ENCODE measurements at regions not wholly inside any gene's neighbourhood (a gene's known extent, or its start where the extent isn't known, plus 50 kb on each side); places are given as distances from the start of the nearest gene placed in this dataset.
A peak's percentile ranks its signal among the peaks of the same experiment; 100 is the strongest.

DNA sequence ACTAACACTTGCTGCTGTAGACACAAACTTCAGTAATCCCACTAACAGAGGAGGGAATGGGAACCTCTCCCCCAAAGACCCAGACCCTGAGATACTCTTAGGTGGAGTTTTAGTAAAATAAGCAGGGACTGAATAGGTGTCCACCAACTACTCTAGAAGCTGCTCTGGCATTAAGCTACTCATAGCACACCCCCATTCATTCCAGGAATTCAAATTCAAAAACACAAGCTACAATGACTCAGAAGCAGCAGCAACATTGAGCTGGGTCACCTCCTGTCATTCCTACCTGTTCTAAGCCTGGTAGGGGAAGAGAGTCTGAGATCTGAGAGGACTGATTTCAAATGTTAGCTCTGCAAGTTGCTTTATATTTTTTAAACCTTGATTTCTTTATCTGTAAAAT, 135.4 kb upstream of the FRMPD4 start:
- no peaks in the 10 kb centered on the region for H3K79me2 ChIP-seq (ENCODE audit: insufficient read depth)
- 0 out of 2 replicates have a peak, but pooled peaks cover 3% of the 10 kb centered on the region for H3K27me3 ChIP-seq (ENCODE audit: insufficient read depth)
- H3K4me3 ChIP-seq (ENCODE audit: low read depth in 2 of 2, low read length in 1 of 2): no peak overlapping the region
- no peaks in the 10 kb centered on the region for H3K9me3 ChIP-seq
- H4K20me1 ChIP-seq (ENCODE audit: insufficient read depth): no peaks in the 10 kb centered on the region
- no peak overlapping the region for H3K27ac ChIP-seq (ENCODE audit: low read depth in 2 of 2, low read length in 1 of 2)
- peaks cover 4% of the 10 kb centered on the region for H3F3A ChIP-seq (replicated peaks; ENCODE audit: insufficient read depth)
- POLR2A ChIA-PET: interaction anchor here (0.7 kb wide), 1 partner anchor 270 kb away, joined by 3 read pairs; no protein-coding TSS in a partner anchor
- H3K9ac ChIP-seq: no peak overlapping the region
- H2AFZ ChIP-seq (ENCODE audit: low read depth): no peak overlapping the region
- no peaks in the 10 kb centered on the region for H3K9me2 ChIP-seq
- TF ChIP-seq JUND (IDR thresholded peaks at IDR 0.05) (no peak), RFX5 (IDR thresholded peaks at IDR 0.05; ENCODE audit: low read length) (no peak), RCOR1 (IDR thresholded peaks at IDR 0.05; ENCODE audit: low read length) (no peak)
- TF ChIP-seq, protein P1, sequence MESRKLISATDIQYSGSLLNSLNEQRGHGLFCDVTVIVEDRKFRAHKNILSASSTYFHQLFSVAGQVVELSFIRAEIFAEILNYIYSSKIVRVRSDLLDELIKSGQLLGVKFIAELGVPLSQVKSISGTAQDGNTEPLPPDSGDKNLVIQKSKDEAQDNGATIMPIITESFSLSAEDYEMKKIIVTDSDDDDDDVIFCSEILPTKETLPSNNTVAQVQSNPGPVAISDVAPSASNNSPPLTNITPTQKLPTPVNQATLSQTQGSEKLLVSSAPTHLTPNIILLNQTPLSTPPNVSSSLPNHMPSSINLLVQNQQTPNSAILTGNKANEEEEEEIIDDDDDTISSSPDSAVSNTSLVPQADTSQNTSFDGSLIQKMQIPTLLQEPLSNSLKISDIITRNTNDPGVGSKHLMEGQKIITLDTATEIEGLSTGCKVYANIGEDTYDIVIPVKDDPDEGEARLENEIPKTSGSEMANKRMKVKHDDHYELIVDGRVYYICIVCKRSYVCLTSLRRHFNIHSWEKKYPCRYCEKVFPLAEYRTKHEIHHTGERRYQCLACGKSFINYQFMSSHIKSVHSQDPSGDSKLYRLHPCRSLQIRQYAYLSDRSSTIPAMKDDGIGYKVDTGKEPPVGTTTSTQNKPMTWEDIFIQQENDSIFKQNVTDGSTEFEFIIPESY (IDR thresholded peaks at IDR 0.05; ENCODE audit: borderline replicate concordance, low read depth): no peak
- CTCF ChIA-PET: no interaction called here
- no peak for DNase-seq
- no peak overlapping the region for H3K4me2 ChIP-seq
- peaks cover 0 to 4% of the 10 kb centered on the region in 2 experiments; a peak in 1 of 4 replicates for H3K4me1 ChIP-seq (ENCODE audit: control insufficient read depth in 1 of 2, insufficient read depth in 2 of 2, low read depth in 1 of 2, low read length in 1 of 2)
- H3K36me3 ChIP-seq (replicated peaks in 1 of 2; ENCODE audit: control insufficient read depth in 1 of 2, insufficient read depth in 2 of 2, low read length in 1 of 2): no peaks in the 10 kb centered on the region

DNA sequence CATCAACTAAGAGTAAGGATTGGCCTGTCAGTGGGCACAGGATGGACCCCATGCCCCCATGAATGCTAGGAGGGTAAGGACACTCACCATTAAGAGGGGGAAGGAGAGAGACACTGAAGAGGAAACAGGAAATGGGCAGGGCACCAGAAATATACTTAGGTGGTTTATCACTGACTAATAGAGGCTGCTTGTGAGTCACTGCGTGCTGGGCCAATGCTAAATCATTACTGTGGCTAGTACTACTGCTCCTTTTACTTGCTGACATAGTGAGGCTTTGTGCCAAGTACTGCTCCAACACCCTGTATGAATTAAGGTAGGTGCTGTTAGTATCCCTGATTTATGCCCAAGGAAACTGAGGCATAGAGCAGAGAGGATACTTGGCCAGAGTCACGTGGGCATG, 130.4 kb upstream of the FRMPD4 start:
- H4K20me1 ChIP-seq (ENCODE audit: insufficient read depth): no peaks in the 10 kb centered on the region
- H3K4me3 ChIP-seq (ENCODE audit: low read depth in 2 of 2, low read length in 1 of 2): no peak overlapping the region
- ChIA-PET POLR2A (no interaction called here), CTCF (no interaction called here)
- H3K9me3 ChIP-seq: no peaks in the 10 kb centered on the region
- H3K9ac ChIP-seq: no peak overlapping the region
- H3K9me2 ChIP-seq: no peaks in the 10 kb centered on the region
- DNase-seq: no peak
- peaks cover 9% of the 10 kb centered on the region for H3F3A ChIP-seq (replicated peaks; ENCODE audit: insufficient read depth)
- no peaks in the 10 kb centered on the region for H3K79me2 ChIP-seq (ENCODE audit: insufficient read depth)
- 0 out of 2 replicates have a peak overlapping the region, but pooled peaks have one; percentile 31 for H3K4me2 ChIP-seq
- no peak overlapping the region; the same call in 1 of the 2 replicates for H2AFZ ChIP-seq (ENCODE audit: low read depth)
- peak overlapping the region in 1 of 2 experiments; percentile 58; a peak in 2 of 4 replicates for H3K27ac ChIP-seq (ENCODE audit: low read depth in 2 of 2, low read length in 1 of 2)
- TF ChIP-seq POLR2AphosphoS5 (IDR thresholded peaks at IDR 0.05; ENCODE audit: low read depth, low read length) (peak; percentile 37; the same call in 1 of the 2 replicates), JUND (IDR thresholded peaks at IDR 0.05) (peak; percentile 66; the same call in 1 of the 2 replicates), TCF12 (IDR thresholded peaks at IDR 0.05) (peak; percentile 67), TEAD4 (IDR thresholded peaks at IDR 0.05; ENCODE audit: borderline replicate concordance, insufficient read depth) (0 out of 2 replicates have a peak, but pooled peaks have one; percentile 16), YY1 (IDR thresholded peaks at IDR 0.05; ENCODE audit: low read depth) (no peak), FOSL2 (IDR thresholded peaks at IDR 0.05; ENCODE audit: borderline replicate concordance, low read depth) (peak; percentile 93), NFIC (IDR thresholded peaks at IDR 0.05; ENCODE audit: borderline replicate concordance) (peak; percentile 83), SMC3 (IDR thresholded peaks at IDR 0.05; ENCODE audit: low read depth, low read length) (no peak), RXRA (IDR thresholded peaks at IDR 0.05; ENCODE audit: borderline replicate concordance, low read depth) (peak; percentile 45; the same call in 1 of the 2 replicates), ELF1 (IDR thresholded peaks at IDR 0.05) (0 out of 2 replicates have a peak, but pooled peaks have one; percentile 32), MXI1 (IDR thresholded peaks at IDR 0.05; ENCODE audit: low read depth, low read length) (no peak), EP300 (IDR thresholded peaks at IDR 0.05; ENCODE audit: borderline replicate concordance in 1 of 2, low read depth in 1 of 2, low read length in 1 of 2) (peak in 1 of 2 experiments; percentile 59; a peak in 1 of 4 replicates)
- TF ChIP-seq, protein P2, sequence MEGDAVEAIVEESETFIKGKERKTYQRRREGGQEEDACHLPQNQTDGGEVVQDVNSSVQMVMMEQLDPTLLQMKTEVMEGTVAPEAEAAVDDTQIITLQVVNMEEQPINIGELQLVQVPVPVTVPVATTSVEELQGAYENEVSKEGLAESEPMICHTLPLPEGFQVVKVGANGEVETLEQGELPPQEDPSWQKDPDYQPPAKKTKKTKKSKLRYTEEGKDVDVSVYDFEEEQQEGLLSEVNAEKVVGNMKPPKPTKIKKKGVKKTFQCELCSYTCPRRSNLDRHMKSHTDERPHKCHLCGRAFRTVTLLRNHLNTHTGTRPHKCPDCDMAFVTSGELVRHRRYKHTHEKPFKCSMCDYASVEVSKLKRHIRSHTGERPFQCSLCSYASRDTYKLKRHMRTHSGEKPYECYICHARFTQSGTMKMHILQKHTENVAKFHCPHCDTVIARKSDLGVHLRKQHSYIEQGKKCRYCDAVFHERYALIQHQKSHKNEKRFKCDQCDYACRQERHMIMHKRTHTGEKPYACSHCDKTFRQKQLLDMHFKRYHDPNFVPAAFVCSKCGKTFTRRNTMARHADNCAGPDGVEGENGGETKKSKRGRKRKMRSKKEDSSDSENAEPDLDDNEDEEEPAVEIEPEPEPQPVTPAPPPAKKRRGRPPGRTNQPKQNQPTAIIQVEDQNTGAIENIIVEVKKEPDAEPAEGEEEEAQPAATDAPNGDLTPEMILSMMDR (IDR thresholded peaks at IDR 0.05): no peak
- TF ChIP-seq, protein P1 (IDR thresholded peaks at IDR 0.05; ENCODE audit: borderline replicate concordance, low read depth): no peak
- TF ChIP-seq, protein P3, sequence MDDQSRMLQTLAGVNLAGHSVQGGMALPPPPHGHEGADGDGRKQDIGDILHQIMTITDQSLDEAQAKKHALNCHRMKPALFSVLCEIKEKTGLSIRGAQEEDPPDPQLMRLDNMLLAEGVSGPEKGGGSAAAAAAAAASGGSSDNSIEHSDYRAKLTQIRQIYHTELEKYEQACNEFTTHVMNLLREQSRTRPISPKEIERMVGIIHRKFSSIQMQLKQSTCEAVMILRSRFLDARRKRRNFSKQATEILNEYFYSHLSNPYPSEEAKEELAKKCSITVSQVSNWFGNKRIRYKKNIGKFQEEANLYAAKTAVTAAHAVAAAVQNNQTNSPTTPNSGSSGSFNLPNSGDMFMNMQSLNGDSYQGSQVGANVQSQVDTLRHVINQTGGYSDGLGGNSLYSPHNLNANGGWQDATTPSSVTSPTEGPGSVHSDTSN (IDR thresholded peaks at IDR 0.05): peak; percentile 71
- no peaks in the 10 kb centered on the region for H3K36me3 ChIP-seq (replicated peaks in 1 of 2; ENCODE audit: control insufficient read depth in 1 of 2, insufficient read depth in 2 of 2, low read length in 1 of 2)
- WGBS (ENCODE audit: low lambda C conversion rate): 5% methylated on average over 2 of the region's 2 CpGs
- peaks cover 0 to 4% of the 10 kb centered on the region in 2 experiments; a peak in 1 of 4 replicates for H3K4me1 ChIP-seq (ENCODE audit: control insufficient read depth in 1 of 2, insufficient read depth in 2 of 2, low read depth in 1 of 2, low read length in 1 of 2)
- no peaks in the 10 kb centered on the region for H3K27me3 ChIP-seq (ENCODE audit: insufficient read depth)
